Ovary (tissue), 3 donors: ENCODE measurements at regions not wholly inside any gene's neighbourhood (a gene's known extent, or its start where the extent isn't known, plus 50 kb on each side); places are given as distances from the start of the nearest gene placed in this dataset.

Experiments used
- CTCF ChIP-seq, 3 donors: fragments of 450-650 bp in 2 of 3; fragments of 200-600 bp in 1 of 3; IDR thresholded peaks; one replicate each; pipeline versions ENCODE4 v1.5.1 to v1.8.0; 2016 to 2022; ENCODE audit warnings: antibody characterized with exemption in 3 of 3, mild to moderate bottlenecking in 1 of 3
- POLR2A ChIP-seq: fragments of 450-650 bp; IDR thresholded peaks from one replicate; pipeline ENCODE4 v1.6.1; 2017; ENCODE audit warnings: antibody characterized with exemption, mild to moderate bottlenecking, moderate library complexity
- donor health status: DM: no; HTN: no; CAD: no.

GRCh38 chr5:24026288-24026687, 518.9 kb downstream of the PRDM9 start:
- TF ChIP-seq CTCF (IDR thresholded peaks at IDR 0.05) (no peak), POLR2A (no peak)
